ENCODE measurements at regions not wholly inside any gene's neighbourhood (a gene's known extent, or its start where the extent isn't known, plus 50 kb on each side); places are given as distances from the start of the nearest gene placed in this dataset.

GRCh38 chr17:72416054-72416675 lies 295.3 kb downstream of the SOX9 start:
- Histone ChIP-seq H3K4me1 (ENCODE audit: control insufficient read depth, insufficient read depth, low read length) (no peaks in the 10 kb centered on the region), H3K9ac (ENCODE audit: extremely low read depth, low read length, poor library complexity, severe bottlenecking) (no peak overlapping the region), H3K4me3 (ENCODE audit: low read length) (no peak overlapping the region), H3K27ac (ENCODE audit: low read depth, low read length) (no peak overlapping the region), H3K27me3 (ENCODE audit: control insufficient read depth, insufficient read depth, low read length, poor library complexity, severe bottlenecking) (peaks cover 48% of the 10 kb centered on the region), H3K36me3 (ENCODE audit: control insufficient read depth, insufficient read depth, low read length) (no peaks in the 10 kb centered on the region), H3K9me3 (ENCODE audit: control insufficient read depth, low read length) (peaks cover 26% of the 10 kb centered on the region)
- H3K27ac Mint-ChIP-seq = no peak overlapping the region
- WGBS, 2 experiments (ENCODE audit: insufficient coverage in 1 of 2, insufficient read length in 1 of 2) = 44 to 87% methylated on average over 1 to 4 of the region's 6 CpGs
- peaks cover 71% of the 10 kb centered on the region for H3K27me3 Mint-ChIP-seq (ENCODE audit: insufficient read depth)
- H3K9me3 Mint-ChIP-seq = peaks cover 21% of the 10 kb centered on the region
- H3K36me3 Mint-ChIP-seq (ENCODE audit: low read depth) = peaks cover 8% of the 10 kb centered on the region
- peaks cover 8% of the 10 kb centered on the region for H3K4me1 Mint-ChIP-seq
- H3K4me3 Mint-ChIP-seq = no peak overlapping the region
- no peak for TF ChIP-seq CTCF (conservative IDR thresholded peaks at IDR 0.05)
- DNase-seq = no peak

- DNase-seq = no peak
- Mint-ChIP-seq H3K36me3 (ENCODE audit: low read depth) (peaks cover 8% of the 10 kb centered on the region), H3K9me3 (peaks cover 21% of the 10 kb centered on the region), H3K4me3 (no peak overlapping the region), H3K4me1 (peaks cover 13% of the 10 kb centered on the region), H3K27me3 (ENCODE audit: insufficient read depth) (peaks cover 64% of the 10 kb centered on the region), H3K27ac (no peak overlapping the region)
- Histone ChIP-seq H3K9ac (ENCODE audit: extremely low read depth, low read length, poor library complexity, severe bottlenecking) (no peak overlapping the region), H3K27ac (ENCODE audit: low read depth, low read length) (no peak overlapping the region), H3K4me3 (ENCODE audit: low read length) (no peak overlapping the region), H3K4me1 (ENCODE audit: control insufficient read depth, insufficient read depth, low read length) (no peaks in the 10 kb centered on the region), H3K36me3 (ENCODE audit: control insufficient read depth, insufficient read depth, low read length) (no peaks in the 10 kb centered on the region), H3K27me3 (ENCODE audit: control insufficient read depth, insufficient read depth, low read length, poor library complexity, severe bottlenecking) (peaks cover 43% of the 10 kb centered on the region), H3K9me3 (ENCODE audit: control insufficient read depth, low read length) (peaks cover 26% of the 10 kb centered on the region)
- no peak for TF ChIP-seq CTCF (conservative IDR thresholded peaks at IDR 0.05)
Measured at GRCh38 chr17:72416905-72417304, 296.1 kb downstream of the SOX9 start.

GRCh38 chr17:72417627-72418026 lies 296.8 kb downstream of the SOX9 start:
- no peak overlapping the region for H3K4me3 Mint-ChIP-seq
- Histone ChIP-seq H3K9me3 (ENCODE audit: control insufficient read depth, low read length) (peaks cover 26% of the 10 kb centered on the region), H3K27ac (ENCODE audit: low read depth, low read length) (no peak overlapping the region), H3K4me1 (ENCODE audit: control insufficient read depth, insufficient read depth, low read length) (no peaks in the 10 kb centered on the region), H3K4me3 (ENCODE audit: low read length) (no peak overlapping the region), H3K36me3 (ENCODE audit: control insufficient read depth, insufficient read depth, low read length) (no peaks in the 10 kb centered on the region), H3K27me3 (ENCODE audit: control insufficient read depth, insufficient read depth, low read length, poor library complexity, severe bottlenecking) (peaks cover 37% of the 10 kb centered on the region), H3K9ac (ENCODE audit: extremely low read depth, low read length, poor library complexity, severe bottlenecking) (no peak overlapping the region)
- no peak for TF ChIP-seq CTCF (conservative IDR thresholded peaks at IDR 0.05)
- peaks cover 57% of the 10 kb centered on the region for H3K27me3 Mint-ChIP-seq (ENCODE audit: insufficient read depth)
- peaks cover 8% of the 10 kb centered on the region for H3K36me3 Mint-ChIP-seq (ENCODE audit: low read depth)
- H3K9me3 Mint-ChIP-seq = peaks cover 21% of the 10 kb centered on the region
- H3K27ac Mint-ChIP-seq = no peak overlapping the region
- DNase-seq = no peak
- WGBS, 2 experiments (ENCODE audit: insufficient coverage in 1 of 2, insufficient read length in 1 of 2) = 100% methylated on average over 1 of the region's 2 CpGs; no CpG with 5 or more reads in 1 of the 2 experiments
- H3K4me1 Mint-ChIP-seq = peaks cover 18% of the 10 kb centered on the region

All from endodermal cell (in vitro differentiated cells).